GM21529 (cell line): ENCODE measurements at regions not wholly inside any gene's neighbourhood (a gene's known extent, or its start where the extent isn't known, plus 50 kb on each side); places are given as distances from the start of the nearest gene placed in this dataset.
A peak's percentile ranks its signal among the peaks of the same experiment; 100 is the strongest.

Experiments
- ATAC-seq: cut with Tn5 transposase; IDR thresholded peaks from one replicate; pipeline ENCODE4 v1.9.1; 2021; ENCODE audit not compliant: unreplicated experiment

- ATAC-seq, result no peak
Measured at GRCh38 chr20:4095639-4096038, 53.0 kb upstream of the SMOX start.

DNA sequence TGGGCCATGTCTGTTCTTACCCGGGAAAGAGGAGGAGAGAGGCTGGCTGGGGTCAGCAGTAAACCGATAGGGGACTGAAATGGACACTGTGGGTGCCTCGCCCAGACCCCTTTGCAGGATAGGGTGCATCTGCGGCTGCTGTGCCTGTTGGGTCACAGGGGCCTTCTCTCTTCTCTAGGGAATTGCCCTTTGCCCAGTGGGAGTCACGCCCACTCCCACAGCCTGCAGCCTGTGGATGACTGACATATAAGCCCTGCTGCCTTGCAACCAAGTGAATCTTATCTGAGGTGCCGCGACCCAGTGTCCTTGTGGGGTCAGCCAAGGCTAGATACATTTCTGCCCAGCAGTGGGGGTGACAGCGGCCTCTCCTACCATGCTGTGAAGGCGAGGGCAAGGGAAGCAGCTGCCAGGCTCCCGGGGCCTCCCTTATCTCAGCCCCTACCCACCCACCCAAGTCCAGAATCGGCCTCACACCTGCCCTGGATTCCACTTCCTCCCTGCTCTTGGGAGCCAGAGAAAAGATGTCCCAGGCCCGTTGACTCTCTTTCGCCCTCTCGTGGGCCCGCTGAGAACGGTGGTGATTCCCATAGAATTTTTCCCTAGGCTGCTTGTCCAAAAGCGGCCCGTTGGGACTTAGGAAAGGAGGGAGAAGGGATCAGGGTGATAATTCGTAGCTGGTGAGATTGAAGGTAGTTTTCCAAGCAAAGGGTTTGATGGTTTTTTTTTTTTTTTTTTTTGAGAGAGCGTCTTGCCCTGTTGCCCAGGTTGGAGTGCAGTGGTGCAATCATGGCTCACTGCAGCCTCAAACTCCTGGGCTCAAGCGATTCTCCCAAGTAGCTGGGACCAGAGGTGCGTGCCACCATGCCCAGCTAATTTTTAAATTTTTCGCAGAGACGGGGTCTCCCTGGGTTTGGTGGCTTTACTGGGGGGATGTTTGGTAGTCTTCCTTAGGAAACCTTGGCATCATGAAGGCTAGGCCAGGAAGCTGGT lies 56.8 kb upstream of the SMOX start:
- no peak for ATAC-seq

DNA sequence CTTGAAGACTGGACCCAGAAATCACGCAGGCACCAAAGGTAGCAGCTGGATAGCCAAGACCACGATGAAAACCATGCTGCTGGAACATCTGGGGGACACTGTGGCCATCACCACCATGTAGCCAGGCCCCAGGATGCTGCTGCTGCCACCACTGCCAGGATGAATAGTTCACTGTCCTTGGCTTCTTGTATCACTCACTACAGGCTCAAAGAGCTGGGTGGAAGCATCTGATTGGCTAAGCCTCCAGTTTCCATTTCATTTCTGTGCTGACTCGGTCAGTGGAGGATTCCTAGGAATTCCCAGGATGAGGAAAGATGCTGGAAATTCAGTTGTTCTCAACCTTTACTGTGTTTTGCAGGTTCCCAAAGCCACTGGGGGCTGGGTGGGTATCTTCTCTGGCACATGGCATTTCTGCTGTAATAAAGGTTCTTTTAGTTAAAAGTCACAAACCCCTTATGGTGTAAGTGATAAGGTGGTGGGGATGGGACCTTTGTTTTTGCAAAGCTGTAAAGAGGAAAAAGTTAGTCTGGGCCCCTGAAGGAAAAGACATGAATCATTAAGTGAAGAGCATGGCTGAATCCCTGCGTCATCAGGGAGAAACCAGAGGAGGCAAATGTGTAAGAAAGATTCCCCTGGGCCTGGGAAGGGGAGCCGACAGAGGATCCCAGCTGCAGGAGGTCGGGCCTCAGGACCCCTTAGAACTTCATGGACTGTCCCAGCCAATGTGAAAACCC lies 57.7 kb upstream of the SMOX start:
- ATAC-seq, result no peak

DNA sequence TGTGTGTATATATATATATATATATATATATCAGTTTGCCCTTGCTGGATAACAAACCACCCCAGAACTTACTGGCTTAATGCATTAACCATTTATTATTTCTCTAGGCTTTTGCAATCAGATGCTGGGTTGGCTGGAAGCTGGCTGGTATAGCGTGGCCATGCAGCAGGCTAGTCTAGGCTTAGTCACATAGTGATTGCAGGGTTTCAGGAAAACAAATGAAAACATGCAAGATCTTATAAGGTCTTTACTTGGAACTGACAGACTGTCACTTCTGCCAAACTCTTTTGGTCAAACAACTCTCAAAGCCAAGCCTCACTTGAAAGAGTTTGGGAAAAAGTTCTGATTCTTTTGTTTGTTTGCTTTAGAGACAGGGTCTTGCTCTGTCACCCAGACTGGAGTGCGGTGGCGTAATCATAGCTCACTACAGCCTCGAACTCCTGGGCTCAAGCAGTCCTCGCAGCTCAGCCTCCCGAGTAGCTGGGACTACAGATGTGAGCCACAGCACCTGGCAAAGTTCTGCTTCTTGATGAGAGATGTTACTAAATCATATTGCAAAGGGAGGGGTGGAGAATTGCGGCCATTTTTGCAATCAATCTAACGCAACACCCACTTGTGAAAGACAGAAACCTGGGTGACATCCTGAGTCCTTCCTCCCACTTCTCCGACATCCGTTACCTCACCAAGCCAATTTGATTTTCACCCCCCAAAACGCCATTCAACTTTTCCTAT lies 58.7 kb upstream of the SMOX start:
- ATAC-seq, result no peak

- no peak for ATAC-seq
Measured at GRCh38 chr20:4088766-4089165, 59.9 kb upstream of the SMOX start.

DNA sequence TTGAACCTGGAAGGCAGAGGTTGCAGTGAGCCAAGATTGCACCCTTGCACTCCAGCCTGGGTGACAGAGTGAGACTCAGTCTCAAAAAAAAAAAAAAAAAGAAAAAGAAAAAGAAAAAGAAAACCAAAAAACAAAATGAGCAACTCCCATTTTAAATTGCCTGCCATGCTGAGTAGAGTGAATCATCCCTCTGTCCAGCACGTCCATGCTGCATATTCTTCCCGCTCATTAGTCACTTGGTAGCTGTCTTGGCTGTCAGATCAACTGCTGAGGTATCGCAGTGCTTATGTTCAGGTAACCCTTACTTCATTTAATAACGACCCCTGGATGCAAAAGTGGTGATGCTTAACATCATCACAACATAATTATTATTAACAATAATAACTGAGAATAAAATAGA lies 60.7 kb upstream of the SMOX start:
- ATAC-seq, result no peak

- no peak for ATAC-seq
Measured at GRCh38 chr20:4086771-4087687, 61.6 kb upstream of the SMOX start.

DNA sequence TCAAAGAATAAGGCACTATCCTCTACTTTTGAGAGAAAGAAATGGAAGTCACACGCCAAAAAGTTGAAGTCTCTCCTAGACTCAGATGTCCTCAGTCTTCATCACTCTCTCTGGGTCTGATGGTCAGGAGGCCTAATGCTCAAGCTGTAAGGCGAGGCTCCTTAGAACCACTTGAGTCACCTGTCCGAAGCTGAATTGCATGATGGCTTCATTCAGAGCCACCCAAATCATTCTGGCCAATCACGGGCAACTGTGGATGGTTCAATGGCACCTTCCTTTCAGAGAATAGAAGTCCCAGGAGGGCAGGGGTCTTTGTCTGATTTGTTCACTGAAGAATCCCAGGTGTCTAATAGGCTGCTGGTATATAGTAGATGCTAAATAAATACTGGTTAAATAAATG lies 63.9 kb upstream of the SMOX start:
- no peak for ATAC-seq

DNA sequence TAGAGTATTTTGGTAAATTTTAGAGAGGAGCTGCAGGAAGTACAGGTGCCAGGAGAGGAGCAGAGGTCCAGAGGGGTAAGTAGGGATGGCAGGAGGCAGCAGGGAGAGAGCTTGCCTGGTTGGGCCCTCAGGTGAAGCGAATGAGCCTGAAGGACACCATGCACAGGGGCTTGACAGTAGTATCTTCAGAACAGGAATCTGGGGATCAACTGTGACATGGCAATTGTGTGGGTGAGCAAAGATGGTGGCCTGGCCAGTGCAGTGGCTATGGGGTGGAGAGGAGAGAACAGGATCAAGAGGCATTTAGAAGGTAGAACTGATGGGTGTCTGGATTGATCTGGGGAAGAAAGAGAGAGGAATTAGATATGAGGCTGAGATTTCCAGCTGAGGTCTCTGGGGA lies 64.5 kb upstream of the SMOX start:
- ATAC-seq, result no peak

GRCh38 chr20:4083098-4083865 lies 65.3 kb upstream of the SMOX start:
- ATAC-seq, result no peak

- peak; percentile 59 for ATAC-seq
Measured at GRCh38 chr20:4082406-4083097, 66.1 kb upstream of the SMOX start.

GRCh38 chr20:4081421-4081820 lies 66.1 kb upstream of the RNF24 start:
- ATAC-seq, result no peak

GRCh38 chr20:4076671-4077070 lies 61.3 kb upstream of the RNF24 start:
- ATAC-seq, result no peak

DNA sequence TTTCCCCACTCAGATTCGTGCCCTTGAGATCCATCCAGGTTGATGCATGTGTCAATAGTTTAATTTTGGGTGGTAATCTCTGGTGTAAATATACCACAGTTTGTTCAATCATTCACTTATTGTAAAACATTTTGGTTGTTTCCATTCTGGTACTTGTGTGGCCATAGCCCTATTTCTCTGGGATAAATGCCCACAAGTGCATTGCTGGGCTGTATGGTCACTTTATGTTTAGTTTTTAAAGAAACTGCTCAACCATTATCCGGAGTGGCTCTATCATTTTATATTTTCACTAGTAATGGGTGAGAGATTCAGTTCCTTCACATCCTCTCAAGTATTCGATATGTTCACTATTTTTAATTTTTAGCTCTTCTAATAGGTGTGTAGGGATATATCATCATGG lies 60.7 kb upstream of the RNF24 start:
- no peak for ATAC-seq

DNA sequence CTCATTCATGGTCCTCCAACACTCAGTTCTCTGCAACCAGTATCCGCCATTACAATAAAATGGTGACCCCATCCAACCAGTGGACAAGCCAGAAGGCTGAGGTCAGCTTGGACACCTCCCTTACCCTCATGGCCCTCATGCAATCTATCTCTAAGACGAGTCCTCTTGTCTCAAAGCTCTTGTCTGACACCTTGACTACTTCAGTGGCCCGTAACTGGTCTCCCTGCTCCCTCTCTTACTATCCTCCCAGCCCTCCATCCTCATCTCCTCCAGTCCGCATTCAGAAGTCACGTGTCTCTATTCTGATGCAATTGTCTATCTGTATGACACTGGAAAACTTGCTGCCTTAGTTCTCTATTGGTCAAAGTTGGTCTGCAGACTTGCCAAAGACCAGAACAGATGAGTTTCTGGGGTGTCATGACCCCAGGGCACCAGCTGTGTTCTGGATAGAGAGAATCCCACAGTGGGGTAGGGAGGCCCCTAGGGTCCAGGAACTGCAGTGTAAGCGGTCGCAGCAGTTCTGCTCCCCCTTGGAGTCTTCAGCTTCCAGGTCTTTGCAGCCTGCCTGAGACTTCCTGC lies 59.6 kb upstream of the RNF24 start:
- no peak for ATAC-seq

DNA sequence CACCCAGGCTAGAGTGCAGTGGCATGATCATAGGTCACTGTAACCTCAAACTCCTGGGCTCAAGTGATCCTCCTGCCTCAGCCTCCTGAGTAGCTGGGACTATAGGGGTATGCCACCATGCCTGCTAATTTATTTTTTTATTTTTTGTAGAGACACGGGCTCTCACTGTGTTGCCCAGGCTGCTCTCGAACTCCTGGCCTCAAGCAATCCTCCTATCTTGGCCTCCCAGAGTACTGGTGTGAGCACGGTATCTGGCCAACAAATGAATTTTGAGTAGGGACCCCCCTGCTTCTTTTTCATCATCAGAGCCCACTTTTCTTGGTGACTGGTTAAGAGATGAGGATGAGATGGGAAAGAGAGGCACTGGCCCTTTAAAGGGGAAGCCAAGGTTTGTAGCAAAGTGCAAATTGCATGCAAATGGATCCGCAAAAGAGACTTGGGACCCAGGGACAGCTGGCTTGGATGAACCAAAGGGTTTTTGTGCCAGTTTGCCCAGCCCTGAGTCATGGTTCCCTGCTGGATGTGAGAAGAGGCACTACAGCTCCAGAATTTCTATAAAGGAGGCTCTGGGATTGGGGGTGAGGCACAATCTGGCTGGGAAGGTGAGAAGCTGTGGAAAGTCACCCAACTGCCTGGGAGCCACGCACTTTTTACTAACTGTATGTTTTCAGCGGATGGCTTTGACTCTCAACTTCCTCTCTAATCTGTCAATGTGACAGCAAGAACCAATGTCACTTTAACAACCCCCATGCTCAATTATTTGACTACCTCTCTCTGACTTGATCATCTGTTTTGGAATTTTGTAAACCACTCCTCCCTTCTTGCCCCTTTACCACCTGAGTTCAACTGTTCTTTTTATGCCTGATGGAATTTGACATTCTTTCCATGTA lies 58.7 kb upstream of the RNF24 start:
- ATAC-seq, result no peak

GRCh38 chr20:4071178-4071693 lies 55.9 kb upstream of the RNF24 start:
- ATAC-seq, result no peak
